HG03457 (cell line): ENCODE measurements at regions not wholly inside any gene's neighbourhood (a gene's known extent, or its start where the extent isn't known, plus 50 kb on each side); places are given as distances from the start of the nearest gene placed in this dataset.
"Not testable (repeated sequence)": the region's sequence is repeated elsewhere in the genome, so short reads cannot be mapped to it uniquely, and the experiment has no call there.

Experiments used
- ATAC-seq: cut with Tn5 transposase; IDR thresholded peaks from one replicate; pipeline ENCODE4 v1.9.1; 2021; ENCODE audit warnings: moderate number of reproducible peaks; ENCODE audit not compliant: unreplicated experiment

DNA sequence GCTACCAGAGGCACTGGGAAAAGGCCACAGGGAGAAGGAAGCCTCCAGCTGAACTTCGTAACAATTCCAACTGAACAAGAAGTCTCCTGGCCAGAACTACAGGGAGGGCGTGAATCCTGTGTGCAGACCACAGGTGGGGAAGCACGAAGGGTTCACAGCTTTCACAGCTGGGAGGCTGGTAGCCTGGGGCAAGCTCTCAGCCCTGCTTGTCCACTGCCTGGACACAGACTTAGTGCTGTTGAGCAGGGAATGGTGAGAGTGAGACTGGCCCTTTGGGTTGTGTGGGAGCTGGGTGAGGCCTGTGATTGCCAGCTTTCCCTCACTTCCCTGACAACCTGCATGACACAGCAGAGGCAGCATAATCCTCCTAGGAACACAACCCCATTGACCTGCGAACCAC lies 52.1 kb upstream of the TMEM45B start:
- ATAC-seq = not testable (repeated sequence)

DNA sequence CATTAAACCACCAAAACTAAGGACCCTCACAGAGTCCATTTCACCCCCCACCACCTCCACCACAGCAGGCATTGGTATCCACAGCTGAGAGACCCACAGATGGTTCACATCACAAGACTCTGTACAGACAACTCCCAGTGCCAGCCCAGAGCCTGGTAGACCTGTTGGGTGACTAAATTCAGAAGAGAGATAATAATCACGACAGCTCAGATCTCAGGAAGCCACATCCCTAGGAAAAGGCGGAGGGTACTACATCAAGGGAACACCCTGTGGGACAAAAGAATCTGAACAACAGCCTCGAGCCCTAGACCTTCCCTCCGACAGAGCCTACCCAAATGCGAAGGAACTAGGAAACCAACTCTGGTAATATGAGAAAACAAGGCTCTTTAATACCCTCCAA lies 51.4 kb upstream of the TMEM45B start:
- ATAC-seq = not testable (repeated sequence)
